Stimulated activated CD4-positive, alpha-beta T cell treated with anti-CD3 and anti-CD28 coated beads, Interleukin-15, amount 100 ng/mL, for 1 hour (primary cell): ENCODE measurements at regions not wholly inside any gene's neighbourhood (a gene's known extent, or its start where the extent isn't known, plus 50 kb on each side); places are given as distances from the start of the nearest gene placed in this dataset.

Experiments
- DNase-seq, 2 donors: peaks; one replicate each; pipeline ENCODE4 v3.0.0-alpha.2; 2020; ENCODE audit warnings: low read depth in 1 of 2, low spot score in 1 of 2

DNA sequence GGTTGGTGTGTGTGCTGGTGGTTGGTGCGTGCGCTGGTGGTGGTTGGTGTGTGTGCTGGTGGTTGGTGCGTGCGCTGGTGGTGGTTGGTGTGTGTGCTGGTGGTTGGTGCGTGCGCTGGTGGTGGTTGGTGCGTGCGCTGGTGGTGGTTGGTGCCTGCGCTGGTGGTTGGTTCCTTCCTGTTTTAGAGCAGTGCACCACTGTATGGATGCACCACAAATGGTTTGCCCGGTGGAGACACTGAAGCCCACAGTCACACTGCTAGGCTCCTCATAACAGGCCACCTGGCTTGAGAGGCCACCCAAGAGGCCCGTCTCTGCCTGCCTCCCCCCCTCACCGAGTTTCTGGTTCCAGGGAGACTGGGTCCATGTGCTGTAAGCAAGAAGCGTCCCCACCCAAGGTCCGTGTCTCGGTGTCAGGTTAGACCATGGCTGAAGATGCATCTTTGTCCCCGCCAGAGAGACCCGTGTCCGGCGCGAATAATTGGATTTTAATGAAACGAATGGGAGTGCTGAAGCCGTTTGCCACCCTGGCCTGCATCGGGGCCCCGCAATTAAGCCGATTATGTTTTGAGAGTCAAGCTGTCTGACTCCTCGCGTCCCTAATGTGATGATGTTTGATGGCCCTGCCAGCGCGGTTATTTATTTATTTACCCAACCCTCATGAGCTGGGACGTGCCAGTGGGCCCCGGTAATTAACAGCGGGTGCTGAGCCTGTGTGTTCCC is 161.3 kb upstream of the GSE1 start:
- DNase-seq, result no peak

DNA sequence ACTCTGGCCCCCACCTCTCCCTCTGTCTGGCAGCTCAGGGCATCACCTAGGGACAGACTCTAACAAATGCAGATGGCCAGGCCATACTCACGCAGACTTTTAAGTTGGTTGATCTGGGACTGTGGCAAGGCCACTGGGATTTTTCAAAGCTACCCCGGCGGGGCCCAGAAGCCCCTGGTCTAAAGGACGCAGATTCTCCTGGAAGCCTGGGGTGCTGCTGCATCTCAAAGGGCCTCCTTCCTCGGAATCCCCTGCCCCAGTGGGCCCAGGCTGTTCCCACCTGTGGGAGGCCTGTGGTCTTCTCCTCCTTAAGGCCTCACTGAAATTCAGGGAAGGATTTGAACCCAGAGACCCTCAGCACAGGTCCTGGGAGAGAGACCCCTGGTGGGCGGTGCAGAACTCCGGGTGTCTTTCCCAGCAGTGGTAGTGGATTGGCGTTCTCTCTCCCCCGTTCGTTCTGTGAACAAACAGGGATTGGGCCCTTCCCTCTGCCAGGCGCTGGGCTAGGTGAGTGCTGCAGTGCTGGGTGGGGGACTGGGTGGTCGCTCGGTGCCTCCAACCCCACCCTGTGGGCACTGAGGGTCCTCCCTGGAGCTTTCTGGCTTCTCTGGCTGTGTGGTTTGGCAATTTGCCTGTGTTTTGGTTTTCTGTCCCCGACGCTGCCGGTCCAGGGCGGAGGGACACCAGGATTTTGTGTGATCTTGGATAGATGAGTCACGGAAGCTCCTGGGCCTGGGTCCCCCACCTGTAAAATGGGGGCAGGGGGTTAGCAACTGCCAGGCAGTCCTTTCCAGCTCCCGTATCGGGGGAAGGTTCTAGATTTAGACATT is 160.5 kb upstream of the GSE1 start:
- DNase-seq, result no peak

DNA sequence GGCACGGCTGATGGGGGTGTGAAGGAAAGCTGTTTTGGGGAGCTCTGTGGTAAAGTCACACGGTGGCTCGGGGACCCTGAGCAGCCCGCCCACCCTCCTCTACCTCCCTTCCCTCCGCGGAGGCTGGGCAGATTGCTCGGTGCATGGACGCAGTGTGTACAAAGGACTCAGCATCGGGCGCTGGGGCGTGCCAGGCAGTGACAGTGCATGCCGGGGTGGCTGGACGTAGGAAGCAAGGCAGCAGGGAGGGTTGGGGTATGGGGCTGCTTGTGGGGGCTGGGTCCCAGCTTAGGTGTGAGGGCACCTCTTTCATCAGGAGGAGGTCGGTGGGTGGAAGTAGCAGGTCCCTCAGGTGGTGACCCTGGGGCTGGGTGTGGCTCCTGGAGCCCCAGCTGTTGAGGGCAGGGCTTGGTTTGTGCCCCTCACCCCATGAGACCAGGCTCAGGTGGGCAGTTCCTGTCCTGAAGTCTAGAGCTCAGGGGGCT is 159.9 kb upstream of the GSE1 start:
- no peak for DNase-seq

DNA sequence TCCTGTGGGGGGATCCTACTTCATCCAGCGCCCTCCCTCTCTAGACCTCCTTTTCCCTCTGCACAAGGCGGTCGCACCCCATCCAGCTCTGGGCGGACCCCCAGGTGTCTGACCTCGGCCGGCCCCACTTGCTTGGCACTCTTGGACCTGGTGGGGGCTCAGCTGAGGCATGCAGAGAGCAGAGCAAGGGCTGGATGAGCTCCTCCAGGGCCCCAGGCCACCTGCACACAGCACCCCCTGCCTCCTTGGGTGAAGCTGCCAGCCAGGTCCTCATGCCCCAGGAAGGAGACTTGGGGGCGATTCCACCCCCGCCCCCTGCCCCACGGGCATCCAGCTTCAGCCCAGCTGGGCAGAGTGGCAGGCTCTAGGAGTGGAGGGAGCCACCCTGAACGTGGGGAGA is 159.4 kb upstream of the GSE1 start:
- no peak for DNase-seq

DNA sequence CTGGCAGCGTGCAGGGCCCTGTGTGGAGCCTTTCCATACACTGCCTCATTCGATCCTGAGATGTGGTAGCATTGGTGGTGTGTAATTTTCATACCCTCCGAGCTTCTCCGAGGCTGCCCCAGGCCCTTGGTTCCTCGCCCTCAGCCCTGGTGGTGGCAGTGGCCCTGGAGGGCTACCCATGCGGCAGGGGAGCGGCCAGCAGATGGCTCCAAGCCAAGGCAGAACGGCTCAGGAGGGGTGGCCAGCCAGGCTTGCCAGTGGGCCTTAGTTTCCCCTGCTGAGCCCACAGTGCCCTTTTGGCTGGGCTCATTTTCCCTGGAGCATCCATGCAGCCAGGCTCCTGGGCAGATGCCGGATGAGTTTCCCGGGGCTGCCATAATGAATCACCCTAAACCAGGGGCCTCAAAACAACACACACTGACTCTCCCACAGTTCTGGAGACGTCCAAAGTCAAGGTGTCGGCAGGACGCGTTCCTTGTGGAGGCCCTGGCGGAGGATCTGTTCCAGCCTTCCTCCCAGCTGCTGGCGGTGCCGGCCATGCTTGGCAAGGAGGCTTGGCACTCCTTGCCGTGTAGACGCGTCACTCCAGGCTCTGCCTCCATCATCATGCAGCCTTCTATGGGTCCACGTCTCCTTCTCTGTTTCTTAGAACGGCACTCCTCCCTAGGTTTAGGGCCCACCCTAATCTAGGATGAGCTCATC is 158.8 kb upstream of the GSE1 start:
- DNase-seq, result no peak

DNA sequence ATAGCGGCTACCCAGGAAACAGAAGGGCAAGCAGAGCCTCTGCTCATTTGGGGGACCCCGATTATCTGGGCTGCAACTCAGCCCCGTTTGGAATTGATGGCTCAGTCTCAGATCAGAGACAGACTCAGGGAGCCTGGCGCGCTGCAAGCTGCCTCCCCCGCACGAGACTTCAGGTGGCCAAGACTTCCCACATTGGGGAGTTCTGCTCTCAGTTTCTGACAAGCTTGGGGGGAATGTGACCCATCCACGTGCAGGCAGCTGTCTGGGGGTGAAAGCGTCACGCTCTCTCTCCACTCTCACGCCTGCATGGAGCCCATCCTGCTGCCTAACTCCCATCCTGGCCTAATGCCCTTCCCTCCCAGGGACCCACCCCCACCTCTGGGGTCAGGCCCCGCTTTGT is 157.6 kb upstream of the GSE1 start:
- DNase-seq, result no peak

DNA sequence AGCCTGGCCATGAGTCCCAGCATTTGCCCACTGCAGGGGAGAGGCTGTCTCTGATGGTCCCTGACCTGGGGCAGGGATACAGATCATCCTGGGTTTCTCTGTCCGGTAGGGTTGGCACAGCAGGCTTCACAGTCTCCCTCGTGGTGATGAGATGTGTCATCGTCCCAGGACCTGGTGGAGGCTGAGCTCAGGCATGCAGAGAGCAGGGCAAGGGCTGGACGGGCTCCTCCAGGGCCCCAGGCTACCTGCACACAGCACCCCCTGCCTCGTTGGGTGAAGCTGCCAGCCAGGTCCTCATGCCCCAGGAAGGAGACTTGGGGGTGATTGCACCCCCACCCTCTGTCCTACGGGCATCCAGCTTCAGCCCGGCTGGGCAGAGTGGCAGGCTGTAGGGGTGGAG is 155.8 kb upstream of the GSE1 start:
- DNase-seq, result no peak

DNA sequence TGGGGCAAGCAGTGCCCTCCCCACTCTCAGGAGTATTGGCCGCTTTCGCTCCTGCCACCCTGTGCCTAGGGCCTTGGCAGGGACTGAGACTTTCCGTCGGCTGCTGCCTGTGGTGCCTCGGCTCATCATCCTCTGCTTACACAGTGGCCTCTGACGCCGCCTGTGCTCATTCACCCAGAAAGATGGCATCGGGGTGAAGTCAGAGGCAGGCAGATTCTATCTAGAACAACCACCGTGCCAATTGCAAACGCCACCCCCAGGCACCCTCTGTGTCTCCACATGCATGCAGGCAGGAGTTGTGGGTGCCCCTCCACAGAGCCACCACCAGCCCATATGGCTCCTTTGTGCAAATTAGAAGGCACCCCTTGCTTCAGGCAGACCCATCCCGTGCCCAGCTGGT is 154.2 kb upstream of the GSE1 start:
- no peak for DNase-seq

DNA sequence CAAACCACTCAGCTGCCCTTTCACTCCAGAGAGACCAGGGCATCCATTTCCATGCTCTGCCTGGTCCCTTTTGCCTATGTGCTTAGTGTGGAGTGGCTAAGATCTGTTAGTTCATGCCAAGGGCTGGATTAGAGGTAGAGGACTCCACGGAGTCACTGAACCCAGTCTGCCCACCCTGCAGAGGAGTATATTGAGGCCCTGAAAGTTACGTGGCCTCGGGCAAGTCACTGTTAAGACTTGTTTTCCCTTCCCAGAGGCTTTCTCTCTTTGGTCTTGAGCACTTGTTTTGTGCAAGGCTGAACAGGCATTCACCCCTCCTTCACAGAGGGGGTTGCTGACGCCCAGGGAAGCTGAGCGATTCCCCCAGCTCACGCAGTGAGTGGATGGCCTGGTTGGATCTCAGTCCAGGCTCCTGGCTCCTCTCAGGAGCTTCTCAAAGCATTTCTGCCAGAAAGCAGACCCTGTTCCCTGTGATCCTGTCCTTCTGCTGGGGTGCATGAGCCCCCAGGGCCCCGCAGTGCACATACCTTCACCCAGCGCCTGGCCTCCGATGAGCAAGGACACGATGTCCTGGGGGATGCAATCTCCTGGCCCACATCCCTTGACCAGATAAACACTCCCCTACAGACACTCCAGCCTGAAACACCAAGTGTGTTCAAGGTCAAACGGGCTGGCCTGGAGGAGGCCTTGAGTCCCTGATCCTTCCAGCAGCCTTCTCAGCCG is 153.4 kb upstream of the GSE1 start:
- no peak for DNase-seq

DNA sequence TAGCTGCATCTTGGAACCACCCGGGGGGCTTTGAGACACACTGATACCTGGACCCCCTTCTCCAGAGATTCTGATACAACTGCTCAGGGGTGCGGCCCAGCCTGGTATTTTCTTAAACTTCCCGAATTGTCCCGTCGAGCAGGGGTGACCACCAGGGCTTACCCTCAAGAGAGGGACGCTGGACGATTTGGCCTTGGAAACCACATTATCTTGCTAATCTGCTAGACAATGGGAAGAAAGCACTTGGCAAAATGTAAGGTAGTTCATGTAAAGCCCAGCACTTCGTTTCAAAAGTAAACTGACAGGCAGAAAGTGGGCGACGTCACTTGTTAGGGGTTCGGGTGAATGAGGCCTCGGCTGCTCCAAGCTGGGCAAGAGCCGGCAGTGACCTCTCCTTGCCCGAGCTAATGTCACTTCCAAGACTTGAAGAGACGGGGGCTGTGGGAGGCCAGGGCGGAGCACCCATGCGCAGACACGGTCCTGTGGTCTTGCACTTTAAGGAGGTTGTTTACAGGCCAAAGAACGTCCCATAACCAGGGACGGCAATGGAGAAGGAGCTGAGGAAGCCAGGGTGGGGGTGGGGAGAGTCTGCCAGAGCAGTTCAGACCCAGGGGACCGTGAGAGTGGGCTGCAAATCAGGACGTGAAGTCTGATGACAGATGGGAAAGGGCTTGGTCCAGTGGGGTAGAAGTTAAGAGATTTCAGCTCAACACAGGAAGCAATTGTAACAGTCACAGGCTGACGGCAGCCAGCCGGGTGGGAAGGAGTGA is 152.7 kb upstream of the GSE1 start:
- no peak for DNase-seq

DNA sequence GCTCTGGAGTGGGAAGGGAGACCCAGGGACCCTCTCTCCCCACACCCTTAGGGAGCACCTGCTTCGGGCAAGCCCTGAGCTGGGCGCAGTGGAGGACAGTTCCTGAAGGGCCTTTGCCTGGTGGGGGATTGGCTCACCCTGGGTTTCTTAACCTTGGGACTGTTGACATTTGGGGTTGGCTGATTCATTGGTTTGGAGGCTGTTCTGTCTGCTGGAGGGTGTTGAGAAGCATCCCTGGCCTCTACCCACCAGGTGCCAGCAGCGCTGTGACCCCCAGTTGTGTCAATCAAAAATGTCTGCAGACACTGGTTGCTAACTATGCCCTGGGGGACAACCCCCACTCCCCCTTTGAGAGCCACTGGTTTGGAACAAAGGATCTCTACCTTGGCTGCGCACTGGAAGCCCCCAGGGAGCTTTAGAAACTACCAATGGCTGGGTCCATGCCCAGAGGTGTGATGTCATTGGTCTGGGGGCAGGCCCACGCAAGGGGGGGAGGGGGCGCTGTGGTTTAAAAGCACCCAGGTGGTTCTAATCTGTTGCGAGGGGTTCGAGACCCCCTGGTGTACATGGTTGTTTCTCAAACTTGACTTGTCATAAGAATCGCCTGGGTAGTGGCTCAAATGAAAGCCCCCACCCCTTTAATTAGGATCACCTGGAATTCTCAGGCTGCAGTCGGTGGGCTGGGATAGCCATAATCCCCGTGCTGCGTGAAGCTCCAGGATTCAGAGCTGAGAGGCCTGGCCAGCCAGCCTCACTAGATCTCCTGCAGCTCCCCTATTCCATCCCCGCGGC is 151.9 kb upstream of the GSE1 start:
- DNase-seq, result no peak

DNA sequence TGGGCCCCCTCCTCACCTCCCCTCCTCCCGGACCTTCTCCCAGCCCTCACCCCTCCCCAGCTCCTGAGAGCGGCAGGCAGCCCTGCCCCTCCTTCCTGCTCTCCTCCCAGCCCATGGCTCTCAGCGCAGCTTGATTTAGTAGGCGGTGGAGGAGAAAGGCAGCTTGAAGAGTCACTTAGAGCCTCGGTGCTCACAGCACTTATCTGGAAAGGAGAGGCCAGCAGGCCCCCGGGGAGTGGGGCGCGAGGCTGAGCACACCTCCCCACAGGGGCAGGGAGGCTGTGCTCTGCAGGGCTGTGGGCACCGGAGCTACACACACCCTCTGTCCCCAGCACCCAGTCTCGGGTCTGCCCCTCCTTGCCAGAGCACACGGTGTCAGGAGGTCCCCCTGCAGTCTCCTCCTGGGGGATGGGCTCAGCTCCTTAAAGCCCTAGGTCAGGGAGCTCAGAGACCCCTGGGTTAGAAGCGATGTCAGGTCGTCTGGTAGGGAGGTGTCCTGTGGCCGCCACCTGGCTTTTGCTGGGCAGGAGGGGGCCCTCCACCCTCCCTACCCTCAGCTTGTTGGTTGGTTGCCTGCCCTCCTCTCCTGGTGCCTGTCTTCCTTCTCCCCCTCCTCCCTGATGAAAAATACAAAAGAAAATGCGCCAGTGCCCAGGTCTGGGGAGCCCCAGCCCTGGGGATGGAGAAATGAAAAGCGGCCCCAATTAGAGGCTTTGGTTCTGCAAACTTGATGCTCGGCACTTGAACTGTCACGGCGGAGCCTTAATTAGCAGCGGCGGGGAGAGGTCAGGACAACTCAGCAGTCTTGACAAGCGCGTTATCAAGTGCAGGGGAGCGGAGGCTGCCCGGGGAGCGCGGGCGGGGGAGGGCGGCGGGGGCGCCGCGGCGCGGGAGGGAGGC is 151.1 kb upstream of the GSE1 start:
- no peak for DNase-seq

DNA sequence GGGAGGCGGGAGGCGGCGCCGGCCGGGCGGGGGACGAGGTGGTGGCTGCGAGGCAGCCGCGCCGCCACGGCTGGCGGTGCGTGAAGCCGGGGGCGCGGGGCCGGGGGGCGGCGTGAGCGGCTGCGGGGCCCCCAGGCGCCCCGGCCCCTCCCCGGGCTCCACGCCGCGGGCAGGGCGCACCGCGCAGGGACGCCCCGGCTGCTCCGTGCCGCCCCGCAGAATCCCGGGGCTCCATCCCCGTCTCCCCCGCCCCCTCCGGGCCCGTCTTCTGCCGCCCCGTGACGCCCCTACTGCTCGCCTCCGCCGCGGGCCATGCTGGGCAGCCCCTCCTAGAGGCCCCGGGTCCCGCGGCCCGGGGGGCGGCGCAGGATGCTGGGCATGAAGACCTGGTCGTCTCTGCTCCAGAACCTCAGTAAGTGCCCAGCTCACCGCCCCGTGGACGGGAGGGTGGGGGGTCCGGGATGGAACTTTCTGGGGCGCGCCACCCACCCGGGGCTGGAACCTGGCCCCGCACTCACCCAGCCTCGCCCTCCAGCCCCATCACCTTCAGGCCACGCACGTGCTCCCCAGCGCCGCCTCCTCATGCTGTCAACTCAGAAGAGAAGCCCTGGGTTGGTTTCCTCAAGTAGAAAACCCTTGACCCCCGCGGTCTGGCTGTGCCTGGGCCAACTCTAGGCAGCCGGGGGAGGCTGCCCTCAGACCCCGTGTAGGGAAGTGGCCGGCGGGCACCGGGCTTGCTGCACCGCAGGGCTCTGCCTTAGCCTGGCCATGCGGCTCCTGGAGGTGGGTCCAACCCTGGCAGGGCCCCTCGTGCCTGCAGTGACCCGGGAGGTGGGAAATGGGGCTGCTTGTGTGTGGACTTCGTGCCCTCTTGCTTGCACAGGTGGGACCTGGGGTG is 150.2 kb upstream of the GSE1 start:
- no peak for DNase-seq

DNA sequence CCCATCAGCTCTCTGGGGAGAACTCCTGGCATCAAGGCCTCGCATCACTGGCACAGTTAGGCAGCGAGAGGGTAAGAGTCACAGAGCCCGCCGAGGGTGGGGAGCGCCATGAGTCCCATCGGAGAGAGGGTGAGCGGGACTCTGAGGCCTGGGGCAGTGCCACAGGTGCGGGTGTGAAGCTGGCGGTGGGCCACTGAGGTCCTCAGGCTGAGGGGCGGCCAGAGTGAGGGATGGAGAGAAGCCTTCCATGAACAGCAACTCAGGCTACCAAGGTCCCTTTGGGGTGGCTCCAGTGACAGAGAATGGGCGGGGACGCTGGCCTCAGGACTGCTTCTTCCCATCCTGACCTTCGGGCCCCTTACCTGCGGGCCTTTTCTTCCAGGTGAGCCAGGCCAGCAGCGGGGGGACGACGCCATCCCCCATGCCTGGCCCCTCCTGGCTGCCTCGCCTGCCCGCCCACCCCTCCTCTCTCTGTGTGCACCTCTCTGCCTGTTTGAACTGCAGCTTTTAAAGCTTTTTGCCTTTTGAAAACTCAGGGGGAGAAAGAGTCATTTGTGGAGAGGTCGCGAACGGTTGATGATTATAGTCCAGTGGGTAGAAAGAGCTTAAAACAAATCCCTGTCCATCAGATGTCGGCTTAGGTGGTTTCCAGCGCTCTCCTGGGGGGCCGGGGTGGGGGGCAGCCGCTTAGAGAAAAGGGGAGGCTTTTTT is 149.3 kb upstream of the GSE1 start:
- no peak for DNase-seq

DNA sequence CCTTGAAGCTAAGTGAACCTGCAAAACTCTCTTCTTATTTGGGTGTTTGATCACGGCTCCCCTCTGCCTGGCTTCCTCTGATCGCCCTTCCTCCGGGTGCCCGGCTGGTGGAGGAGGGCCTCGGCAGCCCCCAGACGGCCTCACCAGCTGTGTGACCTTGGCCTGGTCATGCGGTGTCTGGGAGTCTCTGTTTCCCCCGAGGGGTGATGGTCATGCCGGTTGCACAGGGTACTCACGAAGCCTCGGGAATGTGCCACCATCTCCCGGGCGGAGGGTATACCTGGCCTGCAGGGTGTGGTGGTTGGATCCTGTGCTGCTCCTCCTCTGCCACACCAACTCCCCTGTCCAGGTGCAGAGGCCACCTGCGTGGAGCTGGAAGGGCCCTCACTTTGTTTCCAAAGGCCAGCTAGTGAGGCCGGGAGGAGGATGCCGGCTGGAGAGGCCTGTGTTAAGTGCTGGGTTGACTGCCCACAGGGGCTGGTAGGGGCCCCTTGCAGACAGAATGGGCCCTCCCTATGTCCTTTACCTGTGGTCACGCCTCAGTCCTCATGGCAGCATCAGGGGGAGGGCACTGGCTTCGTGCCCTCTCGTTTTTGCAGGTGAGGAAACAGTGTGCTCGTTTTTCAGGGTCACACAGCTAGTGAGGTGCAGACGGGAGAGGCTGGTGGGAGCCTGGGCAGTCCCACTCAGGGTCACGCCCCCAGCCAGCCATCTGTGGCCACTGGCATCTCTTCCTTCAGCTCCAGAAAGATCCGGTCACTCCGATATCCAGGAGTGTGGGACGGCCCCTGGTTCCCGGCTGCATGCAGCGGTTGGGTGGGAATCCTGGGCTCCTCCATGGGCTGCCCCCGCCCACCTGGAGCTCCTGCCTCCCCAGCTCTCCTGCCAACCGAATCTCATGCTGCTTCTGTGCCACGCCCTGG is 148.5 kb upstream of the GSE1 start:
- DNase-seq, result no peak
